ENCODE measurements at regions not wholly inside any gene's neighbourhood (a gene's known extent, or its start where the extent isn't known, plus 50 kb on each side); places are given as distances from the start of the nearest gene placed in this dataset.
"Not testable (repeated sequence)": the region's sequence is repeated elsewhere in the genome, so short reads cannot be mapped to it uniquely, and the experiment has no call there.

- intact Hi-C loops (cut with micrococcal nuclease) = not testable (repeated sequence)
These were observed 89.0 kb upstream of the RANBP6 start for GRCh38 chr9:6104406-6104805.

- intact Hi-C loops (cut with micrococcal nuclease) = not testable (repeated sequence)
These were observed 88.5 kb upstream of the RANBP6 start for GRCh38 chr9:6103911-6104310.

- intact Hi-C loops (cut with micrococcal nuclease) = not testable (repeated sequence)
These were observed 87.0 kb upstream of the RANBP6 start for GRCh38 chr9:6102336-6102987.

- intact Hi-C loops (cut with micrococcal nuclease) = not testable (repeated sequence)
These were observed 86.3 kb upstream of the RANBP6 start for GRCh38 chr9:6101725-6102124.

- intact Hi-C loops (cut with micrococcal nuclease) = not testable (repeated sequence)
These were observed 83.9 kb upstream of the RANBP6 start for GRCh38 chr9:6099346-6099745.

- intact Hi-C loops (cut with micrococcal nuclease) = no loop called here
These were observed 83.0 kb upstream of the RANBP6 start for GRCh38 chr9:6098431-6098830.

- intact Hi-C loops (cut with micrococcal nuclease) = no loop called here
These were observed 81.4 kb upstream of the RANBP6 start for GRCh38 chr9:6096821-6097220.

- intact Hi-C loops (cut with micrococcal nuclease) = no loop called here
These were observed 75.1 kb upstream of the RANBP6 start for GRCh38 chr9:6090277-6091210.

GRCh38 chr9:6089300-6089699 lies 73.9 kb upstream of the RANBP6 start:
- intact Hi-C loops (cut with micrococcal nuclease) = no loop called here

GRCh38 chr9:6086006-6086655 lies 70.7 kb upstream of the RANBP6 start:
- intact Hi-C loops (cut with micrococcal nuclease) = no loop called here

GRCh38 chr9:6080154-6080716 lies 64.8 kb upstream of the RANBP6 start:
- intact Hi-C loops (cut with micrococcal nuclease) = loop anchor here (1.0 kb wide), 1 partner anchor 11 kb away; no protein-coding TSS in a partner anchor

- intact Hi-C loops (cut with micrococcal nuclease) = no loop called here
These were observed 64.0 kb upstream of the RANBP6 start for GRCh38 chr9:6079386-6079785.

- intact Hi-C loops (cut with micrococcal nuclease) = no loop called here
These were observed 63.1 kb upstream of the RANBP6 start for GRCh38 chr9:6078382-6079105.

- intact Hi-C loops (cut with micrococcal nuclease) = no loop called here
These were observed 61.4 kb upstream of the RANBP6 start for GRCh38 chr9:6076851-6077250.

- intact Hi-C loops (cut with micrococcal nuclease) = no loop called here
These were observed 58.3 kb upstream of the RANBP6 start for GRCh38 chr9:6073731-6074130.

GRCh38 chr9:6072865-6073264 lies 57.4 kb upstream of the RANBP6 start:
- intact Hi-C loops (cut with micrococcal nuclease) = no loop called here

GRCh38 chr9:6072453-6072852 lies 57.0 kb upstream of the RANBP6 start:
- intact Hi-C loops (cut with micrococcal nuclease) = no loop called here

GRCh38 chr9:6068983-6069382 lies 53.6 kb upstream of the RANBP6 start:
- intact Hi-C loops (cut with micrococcal nuclease) = loop anchor here (1.0 to 5.0 kb wide), 10 partner anchors 11 to 688 kb away; partner anchors contain the start of genes KDM4C, RANBP6, RIC1 and UHRF2

- intact Hi-C loops (cut with micrococcal nuclease) = loop anchor here (5.0 kb wide), 3 partner anchors 360 to 690 kb away; partner anchors contain the start of gene KDM4C
These were observed 52.0 kb upstream of the RANBP6 start for GRCh38 chr9:6067426-6067825.

Measured in T-helper 1 cell treated with Interleukin-12 subunit alpha and Interleukin-12 subunit beta and Interleukin-4 antibody, amounts not matched to agents 30 ng/mL and 1 ng/mL, for 36 hours (primary cell).